Endodermal cell (in vitro differentiated cells): ENCODE measurements at regions not wholly inside any gene's neighbourhood (a gene's known extent, or its start where the extent isn't known, plus 50 kb on each side); places are given as distances from the start of the nearest gene placed in this dataset.
A peak's percentile ranks its signal among the peaks of the same experiment; 100 is the strongest.

Experiments used
- DNase-seq: peaks from one replicate; pipeline ENCODE4 v3.0.0-alpha.2; 2017
- H3K27ac ChIP-seq: 2 replicates; pipeline ENCODE4 v1.5.1; 2013; ENCODE audit warnings: mild to moderate bottlenecking, low read depth, low read length, moderate library complexity
- H3K27me3 ChIP-seq: 2 replicates; pipeline ENCODE4 v1.6.1; 2013; ENCODE audit warnings: mild to moderate bottlenecking, low read length, moderate library complexity; ENCODE audit not compliant: insufficient read depth, control insufficient read depth, poor library complexity, severe bottlenecking
- H3K36me3 ChIP-seq: 2 replicates; pipeline ENCODE4 v1.7.0; 2013; ENCODE audit warnings: mild to moderate bottlenecking, low read length, moderate library complexity; ENCODE audit not compliant: control insufficient read depth, insufficient read depth
- H3K4me1 ChIP-seq: one replicate; pipeline ENCODE4 v1.7.0; 2013; ENCODE audit warnings: low read length; ENCODE audit not compliant: control insufficient read depth, insufficient read depth
- H3K4me3 ChIP-seq: 2 replicates; pipeline ENCODE4 v1.5.1; 2013; ENCODE audit warnings: mild to moderate bottlenecking, low read length, moderate library complexity
- H3K9ac ChIP-seq: 2 replicates; pipeline ENCODE4 v1.6.1; 2013; ENCODE audit warnings: mild to moderate bottlenecking, low read length, moderate library complexity; ENCODE audit not compliant: poor library complexity, severe bottlenecking; ENCODE audit errors: extremely low read depth
- H3K9me3 ChIP-seq: 2 replicates; pipeline ENCODE4 v1.6.1; 2013; ENCODE audit warnings: mild to moderate bottlenecking, low read length, moderate library complexity; ENCODE audit not compliant: control insufficient read depth
- H3K27ac Mint-ChIP-seq: 2 replicates; pipeline ENCODE4 v1.8.0; 2020; ENCODE audit warnings: mixed read lengths
- H3K27me3 Mint-ChIP-seq: 2 replicates; pipeline ENCODE4 v1.8.0; 2021; ENCODE audit warnings: mild to moderate bottlenecking, mixed read lengths; ENCODE audit not compliant: insufficient read depth
- H3K36me3 Mint-ChIP-seq: 2 replicates; pipeline ENCODE4 v1.8.0; 2020; ENCODE audit warnings: low read depth, mixed read lengths
- H3K4me1 Mint-ChIP-seq: 2 replicates; pipeline ENCODE4 v1.8.0; 2020; ENCODE audit warnings: mixed read lengths
- H3K4me3 Mint-ChIP-seq: 2 replicates; pipeline ENCODE4 v1.8.0; 2020; ENCODE audit warnings: mild to moderate bottlenecking, moderate library complexity, mixed read lengths
- H3K9me3 Mint-ChIP-seq: 2 replicates; pipeline ENCODE4 v1.8.0; 2020; ENCODE audit warnings: mild to moderate bottlenecking, mixed read lengths
- WGBS, 2 experiments: methylation state at CpG; one replicate each; pipeline versions ENCODE4 v1.1.5 to v1.1.7; 2013; ENCODE audit warnings: missing lambda C conversion rate in 2 of 2, mixed read lengths in 1 of 2; ENCODE audit not compliant: insufficient coverage in 1 of 2, insufficient read length in 1 of 2; 5-methylcytosine and 5-hydroxymethylcytosine counted together
- TF ChIP-seq, protein P1 (sequence below): fragments of 200-600 bp; sonication (generic); conservative IDR thresholded peaks from 2 replicates; pipeline ENCODE4 v1.5.0; 2021; ENCODE audit warnings: antibody characterized with exemption, mild to moderate bottlenecking

DNA sequence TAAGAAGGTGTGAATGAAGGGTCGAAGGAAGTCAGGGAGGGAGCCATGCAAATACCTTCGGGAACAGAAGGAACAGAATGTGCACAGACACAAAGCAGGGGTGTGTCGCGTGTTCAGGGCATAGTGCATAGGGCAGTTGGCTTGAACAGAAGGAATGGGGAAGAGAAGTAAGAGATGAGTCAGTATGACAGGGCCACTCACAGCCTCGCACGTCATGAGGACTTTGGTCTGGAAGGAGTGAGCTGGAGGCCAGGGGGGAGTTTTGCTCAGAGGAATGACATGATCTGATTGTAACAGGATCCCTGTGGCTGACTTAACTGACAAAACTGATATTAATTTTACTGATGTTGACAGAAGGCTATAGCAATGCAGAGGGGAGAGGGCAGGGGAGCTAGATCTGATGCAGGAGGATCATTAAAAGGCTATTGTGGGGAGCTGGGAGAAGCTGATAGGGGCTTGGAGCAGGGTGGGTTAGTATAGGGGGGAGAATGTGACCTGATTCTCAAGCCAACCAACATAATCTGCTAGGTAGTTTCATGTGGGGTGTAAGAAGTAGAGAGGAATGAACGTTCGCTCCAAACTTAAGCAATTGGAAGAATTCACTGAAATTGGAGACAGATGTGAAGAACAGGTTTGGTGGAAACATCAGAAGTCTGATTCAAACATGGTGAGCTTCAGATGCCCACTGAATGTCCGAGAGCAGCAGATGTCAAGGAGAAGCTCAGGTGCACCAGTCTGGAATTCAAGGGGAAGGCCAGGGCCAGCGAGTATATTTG lies 60.4 kb upstream of the COPS8 start:
- Mint-ChIP-seq H3K4me3 (no peak overlapping the region), H3K27ac (no peak overlapping the region), H3K36me3 (no peaks in the 10 kb centered on the region), H3K27me3 (peaks cover 8% of the 10 kb centered on the region), H3K9me3 (peaks cover 6% of the 10 kb centered on the region), H3K4me1 (peaks cover 4% of the 10 kb centered on the region)
- H3K4me1 ChIP-seq = no peaks in the 10 kb centered on the region
- no peak overlapping the region for H3K27ac ChIP-seq
- TF ChIP-seq, protein P1, sequence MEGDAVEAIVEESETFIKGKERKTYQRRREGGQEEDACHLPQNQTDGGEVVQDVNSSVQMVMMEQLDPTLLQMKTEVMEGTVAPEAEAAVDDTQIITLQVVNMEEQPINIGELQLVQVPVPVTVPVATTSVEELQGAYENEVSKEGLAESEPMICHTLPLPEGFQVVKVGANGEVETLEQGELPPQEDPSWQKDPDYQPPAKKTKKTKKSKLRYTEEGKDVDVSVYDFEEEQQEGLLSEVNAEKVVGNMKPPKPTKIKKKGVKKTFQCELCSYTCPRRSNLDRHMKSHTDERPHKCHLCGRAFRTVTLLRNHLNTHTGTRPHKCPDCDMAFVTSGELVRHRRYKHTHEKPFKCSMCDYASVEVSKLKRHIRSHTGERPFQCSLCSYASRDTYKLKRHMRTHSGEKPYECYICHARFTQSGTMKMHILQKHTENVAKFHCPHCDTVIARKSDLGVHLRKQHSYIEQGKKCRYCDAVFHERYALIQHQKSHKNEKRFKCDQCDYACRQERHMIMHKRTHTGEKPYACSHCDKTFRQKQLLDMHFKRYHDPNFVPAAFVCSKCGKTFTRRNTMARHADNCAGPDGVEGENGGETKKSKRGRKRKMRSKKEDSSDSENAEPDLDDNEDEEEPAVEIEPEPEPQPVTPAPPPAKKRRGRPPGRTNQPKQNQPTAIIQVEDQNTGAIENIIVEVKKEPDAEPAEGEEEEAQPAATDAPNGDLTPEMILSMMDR = no peak
- DNase-seq = no peak
- H3K4me3 ChIP-seq = no peak overlapping the region
- 94% methylated on average over 9 to 10 of the region's 10 CpGs for WGBS, 2 experiments
- H3K9me3 ChIP-seq = peaks cover 12% of the 10 kb centered on the region
- H3K27me3 ChIP-seq = no peaks in the 10 kb centered on the region
- H3K36me3 ChIP-seq = no peaks in the 10 kb centered on the region
- H3K9ac ChIP-seq = no peak overlapping the region

DNA sequence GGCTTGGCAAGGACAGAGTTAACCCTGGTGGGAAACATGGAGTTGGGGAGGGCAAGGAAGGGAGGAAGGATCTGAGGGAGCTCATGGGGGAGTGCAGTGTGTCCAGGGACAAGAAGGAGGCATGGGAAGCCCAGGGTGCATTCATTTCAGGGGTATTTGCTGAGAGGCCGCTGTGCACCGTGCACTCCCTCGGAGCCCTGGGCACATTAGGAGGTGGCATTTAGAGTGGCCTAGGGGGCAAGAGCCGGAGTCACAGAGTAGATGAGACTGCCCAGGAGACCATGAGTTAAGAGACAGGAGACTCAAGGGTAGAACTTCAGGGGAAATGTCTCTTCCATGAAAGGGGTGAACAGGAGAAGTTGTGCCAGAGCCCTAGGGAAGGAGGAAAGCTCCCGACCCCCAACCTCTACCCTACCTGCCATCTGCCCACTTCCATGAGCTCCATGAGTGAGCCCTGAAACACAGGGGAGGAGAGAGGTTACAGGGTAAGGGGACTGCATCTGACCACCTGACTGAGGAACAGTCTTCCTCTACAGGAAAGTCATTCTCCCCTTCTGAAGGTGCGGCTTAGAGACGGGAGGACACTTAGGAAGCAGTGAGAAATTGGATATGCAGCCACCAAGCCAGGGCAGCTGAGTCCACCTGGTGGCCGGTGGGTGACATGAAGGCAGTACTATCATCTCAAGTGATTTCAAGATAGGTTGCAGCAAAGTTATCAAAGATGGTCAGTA lies 58.5 kb upstream of the COPS8 start:
- TF ChIP-seq, protein P1 = peak; percentile 97
- Histone ChIP-seq H3K27me3 (no peaks in the 10 kb centered on the region), H3K4me1 (no peaks in the 10 kb centered on the region), H3K4me3 (no peak overlapping the region), H3K9me3 (peaks cover 12% of the 10 kb centered on the region), H3K36me3 (no peaks in the 10 kb centered on the region), H3K9ac (no peak overlapping the region), H3K27ac (no peak overlapping the region)
- no peaks in the 10 kb centered on the region for H3K36me3 Mint-ChIP-seq
- H3K4me1 Mint-ChIP-seq = peaks cover 4% of the 10 kb centered on the region
- DNase-seq = peak; percentile 90
- H3K9me3 Mint-ChIP-seq = peaks cover 6% of the 10 kb centered on the region
- no peak overlapping the region for H3K27ac Mint-ChIP-seq
- peaks cover 8% of the 10 kb centered on the region for H3K27me3 Mint-ChIP-seq
- WGBS, 2 experiments = 54 to 60% methylated on average over 6 to 7 of the region's 8 CpGs
- H3K4me3 Mint-ChIP-seq = no peak overlapping the region

DNA sequence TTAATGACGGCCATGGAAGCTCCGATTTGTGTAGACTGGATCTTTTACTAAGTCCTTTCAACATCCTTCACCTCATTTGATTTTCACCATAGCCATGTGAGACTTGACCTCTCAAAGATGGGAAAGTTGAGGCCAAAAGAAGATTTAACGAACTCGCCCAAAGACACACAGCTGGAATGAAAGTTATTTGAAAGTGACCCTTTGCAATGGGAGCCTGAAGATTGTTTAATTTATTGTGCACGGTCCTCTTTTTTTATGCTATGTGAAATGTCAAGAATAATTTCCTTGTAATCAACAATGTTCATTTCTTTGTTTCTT lies 58.0 kb upstream of the COPS8 start:
- H3K27ac ChIP-seq = no peak overlapping the region
- 62 to 65% methylated on average over 4 to 5 of the region's 5 CpGs for WGBS, 2 experiments
- no peak overlapping the region for H3K9ac ChIP-seq
- no peaks in the 10 kb centered on the region for H3K27me3 ChIP-seq
- no peak overlapping the region for H3K4me3 Mint-ChIP-seq
- TF ChIP-seq, protein P1 = no peak
- no peak for DNase-seq
- no peaks in the 10 kb centered on the region for H3K36me3 Mint-ChIP-seq
- no peak overlapping the region for H3K27ac Mint-ChIP-seq
- peaks cover 6% of the 10 kb centered on the region for H3K9me3 Mint-ChIP-seq
- H3K4me3 ChIP-seq = no peak overlapping the region
- H3K4me1 Mint-ChIP-seq = peaks cover 4% of the 10 kb centered on the region
- no peaks in the 10 kb centered on the region for H3K4me1 ChIP-seq
- H3K36me3 ChIP-seq = no peaks in the 10 kb centered on the region
- H3K9me3 ChIP-seq = peaks cover 12% of the 10 kb centered on the region
- H3K27me3 Mint-ChIP-seq = peaks cover 8% of the 10 kb centered on the region
